Neural progenitor cell (in vitro differentiated cells): ENCODE measurements at regions not wholly inside any gene's neighbourhood (a gene's known extent, or its start where the extent isn't known, plus 50 kb on each side); places are given as distances from the start of the nearest gene placed in this dataset.

Experiments used
- EZH2 ChIP-seq: fragments of 200-600 bp; sonication (generic); IDR thresholded peaks from 2 replicates; pipeline ENCODE4 v1.6.1; 2017; ENCODE audit warnings: antibody characterized with exemption, mild to moderate bottlenecking, moderate library complexity
- EZH2phosphoT487 ChIP-seq: fragments of 200-600 bp; sonication (generic); IDR thresholded peaks from 2 replicates; pipeline ENCODE4 v1.6.1; 2017; ENCODE audit warnings: antibody characterized with exemption
- TF ChIP-seq, protein P1 (sequence below): fragments of 200-600 bp; sonication (generic); IDR thresholded peaks from 2 replicates; pipeline ENCODE4 v1.5.1; 2017; ENCODE audit warnings: antibody characterized with exemption, mild to moderate bottlenecking

DNA sequence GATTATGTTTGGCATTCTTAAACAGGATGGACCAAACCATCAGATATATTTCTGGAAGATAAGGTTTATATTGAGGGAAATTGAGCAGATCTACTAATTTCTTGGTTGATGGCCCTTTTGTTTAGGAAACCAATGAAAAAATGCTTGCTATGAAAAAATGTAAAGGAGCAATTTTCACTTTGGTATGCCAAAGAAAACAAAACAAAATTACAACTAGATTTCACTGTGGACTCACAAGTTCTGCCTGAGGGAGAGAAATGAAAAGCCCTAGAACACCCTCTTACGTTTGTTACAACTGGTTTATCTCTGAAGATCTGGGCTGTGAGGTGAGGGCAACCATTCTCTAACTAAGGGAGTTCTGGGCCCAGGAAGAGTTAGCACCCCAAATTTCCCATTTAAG, 122.5 kb upstream of the IL15 start:
- TF ChIP-seq, protein P1, sequence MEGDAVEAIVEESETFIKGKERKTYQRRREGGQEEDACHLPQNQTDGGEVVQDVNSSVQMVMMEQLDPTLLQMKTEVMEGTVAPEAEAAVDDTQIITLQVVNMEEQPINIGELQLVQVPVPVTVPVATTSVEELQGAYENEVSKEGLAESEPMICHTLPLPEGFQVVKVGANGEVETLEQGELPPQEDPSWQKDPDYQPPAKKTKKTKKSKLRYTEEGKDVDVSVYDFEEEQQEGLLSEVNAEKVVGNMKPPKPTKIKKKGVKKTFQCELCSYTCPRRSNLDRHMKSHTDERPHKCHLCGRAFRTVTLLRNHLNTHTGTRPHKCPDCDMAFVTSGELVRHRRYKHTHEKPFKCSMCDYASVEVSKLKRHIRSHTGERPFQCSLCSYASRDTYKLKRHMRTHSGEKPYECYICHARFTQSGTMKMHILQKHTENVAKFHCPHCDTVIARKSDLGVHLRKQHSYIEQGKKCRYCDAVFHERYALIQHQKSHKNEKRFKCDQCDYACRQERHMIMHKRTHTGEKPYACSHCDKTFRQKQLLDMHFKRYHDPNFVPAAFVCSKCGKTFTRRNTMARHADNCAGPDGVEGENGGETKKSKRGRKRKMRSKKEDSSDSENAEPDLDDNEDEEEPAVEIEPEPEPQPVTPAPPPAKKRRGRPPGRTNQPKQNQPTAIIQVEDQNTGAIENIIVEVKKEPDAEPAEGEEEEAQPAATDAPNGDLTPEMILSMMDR = no peak
- TF ChIP-seq EZH2 (no peak), EZH2phosphoT487 (no peak)
